NOMO-1 treated with DMSO at 0.1 percent for 48 hours (cell line): ENCODE measurements at regions not wholly inside any gene's neighbourhood (a gene's known extent, or its start where the extent isn't known, plus 50 kb on each side); places are given as distances from the start of the nearest gene placed in this dataset.
"Not testable (repeated sequence)": the region's sequence is repeated elsewhere in the genome, so short reads cannot be mapped to it uniquely, and the experiment has no call there.

Experiments
- DNase-seq: peaks from one replicate; lab custom pipeline; 2025; ENCODE audit not compliant: unreplicated experiment; lab: John Stamatoyannopoulos, UW

DNA sequence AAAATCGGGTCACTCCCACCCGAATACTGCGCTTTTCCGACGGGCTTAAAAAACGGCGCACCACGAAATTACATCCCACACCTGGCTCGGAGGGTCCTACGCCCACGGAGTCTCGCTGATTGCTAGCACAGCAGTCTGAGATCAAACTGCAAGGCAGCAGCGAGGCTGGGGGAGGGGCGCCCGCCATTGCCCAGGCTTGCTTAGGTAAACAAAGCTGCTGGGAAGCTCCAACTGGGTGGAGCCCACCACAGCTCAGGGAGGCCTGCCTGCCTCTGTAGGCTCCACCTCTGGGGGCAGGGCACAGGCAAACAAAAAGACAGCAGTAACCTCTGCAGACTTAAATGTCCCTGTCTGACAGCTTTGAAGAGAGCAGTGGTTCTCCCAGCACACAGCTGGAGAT lies 325.7 kb upstream of the PIK3R1 start:
- DNase-seq, result not testable (repeated sequence)

DNA sequence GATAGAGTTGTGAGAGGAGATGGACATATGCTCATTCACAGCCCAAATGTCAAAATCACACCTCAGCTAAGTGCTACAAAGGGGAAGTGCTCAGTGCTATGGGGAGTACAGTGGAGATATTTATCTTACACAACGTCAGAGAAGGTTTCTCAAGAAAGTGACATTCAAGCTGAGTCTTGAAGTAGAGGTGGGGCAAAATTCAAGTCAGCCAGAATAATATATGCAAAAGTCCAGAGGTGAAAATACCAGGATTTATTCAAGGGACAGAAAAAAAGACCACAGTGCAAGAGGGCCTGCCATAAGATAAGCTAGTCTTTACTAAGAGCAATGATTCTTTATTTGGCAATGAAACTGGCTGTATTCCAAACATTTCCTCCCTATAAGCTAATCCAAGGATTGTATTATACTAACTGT lies 327.8 kb upstream of the PIK3R1 start:
- DNase-seq, result peak; percentile 80

GRCh38 chr5:67886761-67887160 lies 328.8 kb upstream of the PIK3R1 start:
- no peak for DNase-seq

- no peak for DNase-seq
These were observed 334.7 kb upstream of the PIK3R1 start for GRCh38 chr5:67880876-67881275.

- DNase-seq, result no peak
These were observed 335.1 kb upstream of the PIK3R1 start for GRCh38 chr5:67880511-67880805.

- no peak for DNase-seq
These were observed 335.7 kb upstream of the PIK3R1 start for GRCh38 chr5:67879620-67880510.

- no peak for DNase-seq
These were observed 336.6 kb upstream of the PIK3R1 start for GRCh38 chr5:67878933-67879332.

DNA sequence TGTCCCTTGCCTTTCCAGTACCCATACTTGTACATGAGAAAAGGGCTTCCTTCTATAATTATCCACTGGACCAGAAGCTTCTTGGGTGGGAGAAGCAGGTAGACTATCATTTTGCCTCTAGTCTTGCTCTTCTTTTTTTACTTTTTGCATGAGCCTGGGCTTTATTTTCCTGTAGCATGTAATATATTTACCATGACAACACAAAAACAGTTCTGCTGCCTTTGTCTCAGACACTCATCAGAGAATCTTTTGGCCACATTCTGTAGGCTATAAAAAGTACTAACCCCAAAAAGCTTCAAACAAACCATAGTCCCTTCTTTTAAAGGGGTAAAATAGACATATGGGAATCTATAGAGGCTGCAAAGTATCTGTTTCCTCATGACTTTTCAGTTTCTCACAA lies 339.2 kb upstream of the PIK3R1 start:
- no peak for DNase-seq

DNA sequence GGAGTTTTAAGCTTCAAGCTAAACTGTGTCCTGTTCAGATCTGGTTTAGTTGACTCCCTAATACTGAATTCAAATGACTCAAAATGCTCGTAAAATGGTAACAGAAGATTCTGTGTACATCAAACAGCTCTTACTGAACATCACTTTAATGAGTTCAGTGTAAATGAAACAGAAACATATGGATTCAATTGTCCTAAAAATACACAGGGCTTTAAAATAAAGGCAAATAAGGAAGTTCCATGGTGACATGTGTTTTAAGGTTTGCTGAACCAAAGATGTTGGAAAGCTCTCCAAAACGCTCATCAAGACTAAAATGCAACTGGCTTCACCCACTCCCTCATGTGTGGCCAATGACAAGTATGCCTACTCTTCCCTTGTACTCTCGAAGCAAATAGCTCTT lies 340.0 kb upstream of the PIK3R1 start:
- no peak for DNase-seq

DNA sequence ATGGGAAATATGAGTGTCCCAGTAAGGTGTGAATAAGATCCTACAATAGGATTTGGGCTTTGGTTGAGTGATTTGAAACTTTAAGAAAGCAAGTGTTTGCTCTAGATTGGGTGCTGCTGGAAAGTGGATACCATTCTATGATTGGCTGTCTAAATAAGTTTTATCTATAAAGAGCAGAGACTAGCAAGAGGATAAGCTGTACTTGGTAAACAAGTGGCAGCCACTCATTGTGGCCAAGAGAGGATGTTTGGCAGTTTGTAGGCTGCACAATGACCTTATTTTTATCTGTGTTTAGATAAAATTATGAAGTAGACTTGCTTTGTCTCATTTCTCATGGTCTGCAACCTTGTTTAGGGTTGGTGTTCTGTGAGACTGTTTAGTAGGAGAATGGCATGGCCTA lies 341.6 kb upstream of the PIK3R1 start:
- no peak for DNase-seq

DNA sequence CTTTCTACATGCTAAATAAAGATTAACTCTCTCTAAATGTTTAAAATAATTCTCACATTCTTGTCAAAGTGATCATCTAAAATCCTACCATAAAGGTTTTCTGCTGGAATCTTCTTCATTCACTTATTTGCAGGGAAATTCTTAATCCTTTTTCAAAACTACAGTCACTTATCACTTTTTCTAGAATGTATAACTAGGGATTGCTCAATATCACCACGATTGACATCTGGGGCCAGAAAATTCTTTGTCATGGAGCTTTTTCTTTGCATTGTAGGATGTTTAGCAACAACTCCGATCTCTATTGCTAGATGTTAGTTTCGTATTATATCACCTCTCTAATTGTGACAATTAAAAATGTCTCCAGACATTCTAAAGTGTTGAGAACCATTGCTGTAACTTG lies 344.9 kb upstream of the PIK3R1 start:
- DNase-seq, result no peak

GRCh38 chr5:67864335-67864734 lies 351.2 kb upstream of the PIK3R1 start:
- DNase-seq, result not testable (repeated sequence)

DNA sequence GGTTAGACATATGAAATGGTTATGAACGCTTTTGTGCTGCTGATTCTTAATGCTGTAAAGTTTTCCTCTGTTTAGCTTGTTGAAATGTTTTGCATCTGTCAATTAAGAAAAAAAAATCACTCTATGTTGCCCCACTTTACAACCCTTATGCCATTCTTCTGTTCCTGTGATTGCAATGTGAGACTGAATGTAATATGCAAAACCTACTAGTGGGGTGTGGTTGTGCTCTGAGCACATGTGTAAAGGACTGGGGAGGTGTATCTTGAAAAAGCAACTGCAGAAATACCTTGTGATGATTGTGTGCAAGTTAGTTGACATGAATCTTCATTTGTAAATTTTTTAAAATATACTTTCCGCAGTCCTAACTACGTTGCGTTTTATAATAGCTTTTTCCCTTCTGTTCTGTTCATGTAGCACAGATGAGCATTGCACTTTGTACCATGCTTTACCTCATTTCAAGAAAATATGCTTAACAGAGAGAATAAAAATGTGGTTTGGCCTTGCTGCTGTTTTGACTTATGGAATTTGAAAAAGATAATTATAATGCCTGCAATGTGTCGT lies 357.0 kb upstream of the PIK3R1 start:
- DNase-seq, result no peak

DNA sequence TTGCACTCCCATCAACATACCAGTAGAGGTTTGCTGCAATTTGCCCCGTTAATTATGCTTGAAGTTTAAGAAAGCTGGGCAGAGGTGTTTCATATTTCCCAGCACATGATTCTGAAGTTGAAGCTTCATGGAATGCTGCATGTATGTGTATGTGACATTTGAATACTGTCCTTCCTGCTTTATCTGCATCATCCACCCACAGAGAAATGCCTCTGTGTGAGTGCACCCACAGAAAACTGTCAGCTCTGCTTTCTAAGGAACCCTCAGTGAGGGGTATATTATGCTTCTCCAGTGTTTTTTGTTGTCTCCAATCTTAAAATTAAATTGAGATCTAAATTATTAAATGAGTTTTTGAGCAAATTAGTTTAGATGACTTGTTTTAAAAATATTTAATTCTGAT lies 358.1 kb upstream of the PIK3R1 start:
- no peak for DNase-seq

GRCh38 chr5:67855523-67855922 lies 360.0 kb upstream of the PIK3R1 start:
- DNase-seq, result no peak

DNA sequence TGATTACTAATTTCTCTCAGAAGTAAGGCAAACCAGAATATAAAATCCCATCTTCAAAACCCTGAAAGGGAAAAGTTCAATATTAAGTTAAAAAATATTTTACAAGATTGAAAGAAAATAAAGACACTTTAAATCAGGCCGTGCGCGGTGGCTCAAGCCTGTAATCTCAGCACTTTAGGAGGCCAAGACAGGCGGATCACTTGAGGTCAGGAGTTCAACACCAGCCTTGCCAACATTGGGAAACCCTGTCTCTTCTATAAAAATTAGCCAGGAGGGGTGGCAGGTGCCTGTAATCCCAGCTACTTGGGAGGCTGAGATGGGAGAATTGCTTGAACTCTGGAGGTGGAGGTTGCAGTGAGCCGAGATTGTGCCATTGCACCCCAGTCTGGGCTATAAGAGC lies 364.6 kb upstream of the PIK3R1 start:
- not testable (repeated sequence) for DNase-seq

DNA sequence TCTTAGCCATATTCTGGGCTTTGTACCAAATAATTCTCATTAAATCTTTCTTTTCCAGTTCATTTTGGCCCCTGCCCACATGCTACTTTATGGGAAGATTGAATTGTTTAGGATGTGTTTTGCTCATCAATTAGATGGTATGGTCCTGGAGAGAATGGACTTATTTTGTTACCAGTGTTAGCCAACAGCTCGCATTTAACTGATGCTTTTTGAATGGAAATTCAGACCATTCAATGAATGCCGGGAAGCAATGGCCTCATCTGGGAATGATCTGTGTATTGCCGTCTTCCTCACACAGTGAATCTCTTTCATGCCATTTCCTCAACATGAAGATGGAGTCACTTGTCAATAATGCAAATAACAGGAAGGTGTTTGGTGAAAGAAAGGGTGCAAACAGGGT lies 370.6 kb upstream of the PIK3R1 start:
- no peak for DNase-seq

GRCh38 chr5:67842806-67843205 lies 372.8 kb upstream of the PIK3R1 start:
- DNase-seq, result no peak

- DNase-seq, result not testable (repeated sequence)
These were observed 378.3 kb upstream of the PIK3R1 start for GRCh38 chr5:67837225-67837624.

DNA sequence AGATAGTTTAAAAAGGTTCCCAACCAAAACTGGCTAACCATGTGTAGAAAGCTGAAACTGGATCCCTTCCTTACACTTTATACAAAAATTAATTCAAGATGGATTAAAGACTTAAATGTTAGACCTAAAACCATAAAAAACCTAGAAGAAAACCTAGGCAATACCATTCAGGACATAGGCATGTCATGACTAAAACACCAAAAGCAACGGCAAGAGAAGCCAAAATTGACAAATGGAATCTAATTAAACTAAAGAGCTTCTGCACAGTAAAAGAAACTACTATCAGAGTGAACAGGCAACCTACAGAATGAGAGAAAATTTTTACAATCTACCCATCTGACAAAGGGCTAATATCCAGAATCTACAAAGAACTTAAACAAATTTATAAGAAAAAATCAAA lies 379.1 kb upstream of the PIK3R1 start:
- DNase-seq, result not testable (repeated sequence)

- no peak for DNase-seq
These were observed 384.5 kb upstream of the PIK3R1 start for GRCh38 chr5:67831048-67831447.

DNA sequence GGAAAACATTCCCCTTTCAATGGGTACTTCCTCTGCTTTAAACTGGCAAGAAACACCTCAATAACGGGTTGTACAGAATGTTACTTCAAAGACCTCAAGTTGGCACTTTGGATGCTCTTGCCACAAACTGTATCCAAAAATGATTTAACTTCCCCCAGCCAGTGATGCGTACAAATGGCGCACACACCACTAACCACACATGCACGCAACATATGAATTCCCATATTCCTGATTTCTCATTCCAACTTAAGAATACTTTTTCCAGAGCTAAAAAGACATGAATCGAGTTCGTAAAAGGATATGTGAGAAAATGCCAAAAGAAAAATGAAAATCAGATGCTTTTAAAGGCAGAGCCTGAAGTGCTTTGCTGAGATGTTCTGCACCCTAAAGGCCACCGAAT lies 388.0 kb upstream of the PIK3R1 start:
- DNase-seq, result no peak

GRCh38 chr5:67824852-67825251 lies 390.7 kb upstream of the PIK3R1 start:
- no peak for DNase-seq
